ENCODE measurements at regions not wholly inside any gene's neighbourhood (a gene's known extent, or its start where the extent isn't known, plus 50 kb on each side); places are given as distances from the start of the nearest gene placed in this dataset.

GRCh38 chr12:111126331-111126730 is 206.0 kb upstream of the MYL2 start:
- H3K4me2 ChIP-seq (ENCODE audit: insufficient read depth in 1 of 2, low read depth in 2 of 2, low read length in 2 of 2), result no peak overlapping the region
- DNase-seq (ENCODE audit: low read depth in 1 of 2, low spot score in 2 of 2), result no peak
- no peak overlapping the region for H3K9ac ChIP-seq (replicated peaks in 1 of 4; ENCODE audit: extremely low read depth in 1 of 4, low read depth in 3 of 4, low read length in 3 of 4)
- no peak overlapping the region for H2BK5ac ChIP-seq (ENCODE audit: low read depth, low read length)
- no peaks in the 10 kb centered on the region; the same call in 1 of the 2 replicates for H3K79me1 ChIP-seq (ENCODE audit: low read depth, low read length)
- no peaks in the 10 kb centered on the region for H3K79me2 ChIP-seq (ENCODE audit: control insufficient read depth in 1 of 2, insufficient read depth in 2 of 2, low read length in 2 of 2)
- H4K20me1 ChIP-seq (replicated peaks in 1 of 2; ENCODE audit: control insufficient read depth in 1 of 2, insufficient read depth in 2 of 2, low read length in 2 of 2), result peaks cover 0 to 2% of the 10 kb centered on the region in 2 experiments
- no peak overlapping the region for H2BK15ac ChIP-seq (ENCODE audit: low read length)
- H2BK20ac ChIP-seq (ENCODE audit: low read length), result no peak overlapping the region
- FAIRE-seq, result no peak
- no peaks in the 10 kb centered on the region; a peak in 1 of 4 replicates for H3K9me3 ChIP-seq (ENCODE audit: insufficient read depth in 2 of 2, low read depth in 1 of 2, low read length in 1 of 2)
- CTCF ChIA-PET (ENCODE audit: partially characterized antibody), result no interaction called here
- no peak overlapping the region for H3K4me3 ChIP-seq (ENCODE audit: extremely low read depth in 1 of 4, insufficient read depth in 2 of 4, low read depth in 3 of 4, low read length in 4 of 4)
- no peak overlapping the region for H4K8ac ChIP-seq (ENCODE audit: extremely low read depth, insufficient read depth, low read length)
- H3K27ac ChIP-seq (ENCODE audit: low read depth, low read length), result no peak overlapping the region
- H2BK120ac ChIP-seq (replicated peaks; ENCODE audit: low read depth, low read length), result no peak overlapping the region
- TF ChIP-seq BRCA1 (IDR thresholded peaks at IDR 0.05; ENCODE audit: low read depth, low read length) (no peak), NRF1 (IDR thresholded peaks at IDR 0.05; ENCODE audit: low read depth, low read length) (no peak), CTCF (IDR thresholded peaks at IDR 0.05; ENCODE audit: control extremely low read depth in 1 of 3, insufficient read depth in 1 of 3, low read depth in 1 of 3, low read length in 3 of 3) (no peak), KDM1A (IDR thresholded peaks at IDR 0.05; ENCODE audit: borderline replicate concordance, low read length) (no peak), E2F6 (IDR thresholded peaks at IDR 0.05) (no peak), POLR2AphosphoS5 (IDR thresholded peaks at IDR 0.05; ENCODE audit: low read depth, low read length) (no peak), RFX5 (IDR thresholded peaks at IDR 0.05; ENCODE audit: borderline replicate concordance, low read depth, low read length) (no peak), GTF2F1 (IDR thresholded peaks at IDR 0.05; ENCODE audit: borderline replicate concordance, low read depth, low read length) (no peak), BACH1 (IDR thresholded peaks at IDR 0.05; ENCODE audit: low read length) (no peak), SUZ12 (IDR thresholded peaks at IDR 0.05; ENCODE audit: low read length) (no peak), SIRT6 (IDR thresholded peaks at IDR 0.05; ENCODE audit: low read length) (no peak), EZH2 (IDR thresholded peaks at IDR 0.05; ENCODE audit: low read depth, low read length, severe bottlenecking) (no peak), ASH2L (IDR thresholded peaks at IDR 0.05; ENCODE audit: low read length) (no peak)
- no peak overlapping the region for H3K4ac ChIP-seq (replicated peaks; ENCODE audit: insufficient read length, low read depth, low read length)
- no peak overlapping the region for H3K18ac ChIP-seq (ENCODE audit: extremely low read depth, low read length)
- H2BK12ac ChIP-seq (ENCODE audit: low read depth, low read length), result no peak overlapping the region
- no peak overlapping the region for H2AK5ac ChIP-seq (ENCODE audit: low read depth, low read length)
- no peak overlapping the region for H4K5ac ChIP-seq (ENCODE audit: insufficient read length, low read depth, low read length)
- no peaks in the 10 kb centered on the region for H3K23me2 ChIP-seq (ENCODE audit: low read depth, low read length)
- no peak overlapping the region for H2AFZ ChIP-seq (ENCODE audit: low read length)
- no peak overlapping the region for H3K23ac ChIP-seq (ENCODE audit: insufficient read length)
- H3K56ac ChIP-seq (replicated peaks; ENCODE audit: insufficient read length, low read depth, low read length), result no peak overlapping the region
- H3K36me3 ChIP-seq (ENCODE audit: control insufficient read depth in 2 of 4, insufficient read depth in 4 of 4, low read length in 3 of 4), result no peaks in the 10 kb centered on the region
- H3K14ac ChIP-seq (ENCODE audit: insufficient read length), result no peak overlapping the region
- H3K27me3 ChIP-seq (replicated peaks in 1 of 4; ENCODE audit: control insufficient read depth in 3 of 4, extremely low read depth in 1 of 4, insufficient read depth in 3 of 4, low read length in 3 of 4), result no peaks in the 10 kb centered on the region
- peaks cover 0 to 6% (median 2%) of the 10 kb centered on the region in 4 experiments; a peak in 4 of 7 replicates for H3K4me1 ChIP-seq (replicated peaks in 1 of 4; ENCODE audit: control insufficient read depth in 3 of 4, insufficient read depth in 4 of 4, low read length in 3 of 4)
- POLR2A ChIA-PET (ENCODE audit: partially characterized antibody), result no interaction called here
- 68% methylated on average over 2 of the region's 2 CpGs; no CpG with 5 or more reads in 1 of the 2 experiments for WGBS, 2 experiments (ENCODE audit: extremely low coverage in 1 of 2, insufficient coverage in 1 of 2, insufficient read length in 1 of 2, insufficient replicate concordance in 2 of 2, low coverage in 1 of 2, low lambda C conversion rate in 2 of 2, missing lambda C conversion rate in 1 of 2)
- H4K91ac ChIP-seq (replicated peaks; ENCODE audit: insufficient read length, low read length), result no peak overlapping the region
